ENCODE measurements at regions not wholly inside any gene's neighbourhood (a gene's known extent, or its start where the extent isn't known, plus 50 kb on each side); places are given as distances from the start of the nearest gene placed in this dataset.

DNA sequence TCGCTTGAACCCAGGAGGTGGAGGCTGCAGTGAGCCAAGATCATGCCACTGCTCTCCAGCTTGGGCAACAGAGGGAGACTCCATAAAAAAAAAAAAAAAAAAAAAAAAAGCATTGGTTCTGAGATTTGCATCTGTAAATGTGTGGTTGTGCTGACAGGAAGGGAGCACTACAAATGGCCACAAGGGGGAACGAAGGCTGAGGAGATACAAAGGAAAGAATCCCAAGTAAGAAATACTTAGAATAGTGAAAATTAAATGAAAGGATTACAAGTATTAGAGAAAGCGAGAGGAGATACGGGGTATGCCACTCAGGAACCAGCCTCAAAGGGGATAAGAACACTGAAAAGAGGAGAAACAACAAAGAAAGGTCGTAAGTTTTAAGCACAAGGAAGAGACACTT, 284.9 kb downstream of the KLF12 start:
- Mint-ChIP-seq H3K27me3 (ENCODE audit: low read depth) (no peaks in the 10 kb centered on the region), H3K27ac (peak overlapping the region in 2 of 3 experiments; percentile 36 to 37), H3K4me1 (peaks cover 12% of the 10 kb centered on the region), H3K4me3 (no peak overlapping the region), H3K9me3 (no peaks in the 10 kb centered on the region), H3K36me3 (ENCODE audit: low read depth) (peaks cover 21% of the 10 kb centered on the region)
- TF ChIP-seq, protein P1, sequence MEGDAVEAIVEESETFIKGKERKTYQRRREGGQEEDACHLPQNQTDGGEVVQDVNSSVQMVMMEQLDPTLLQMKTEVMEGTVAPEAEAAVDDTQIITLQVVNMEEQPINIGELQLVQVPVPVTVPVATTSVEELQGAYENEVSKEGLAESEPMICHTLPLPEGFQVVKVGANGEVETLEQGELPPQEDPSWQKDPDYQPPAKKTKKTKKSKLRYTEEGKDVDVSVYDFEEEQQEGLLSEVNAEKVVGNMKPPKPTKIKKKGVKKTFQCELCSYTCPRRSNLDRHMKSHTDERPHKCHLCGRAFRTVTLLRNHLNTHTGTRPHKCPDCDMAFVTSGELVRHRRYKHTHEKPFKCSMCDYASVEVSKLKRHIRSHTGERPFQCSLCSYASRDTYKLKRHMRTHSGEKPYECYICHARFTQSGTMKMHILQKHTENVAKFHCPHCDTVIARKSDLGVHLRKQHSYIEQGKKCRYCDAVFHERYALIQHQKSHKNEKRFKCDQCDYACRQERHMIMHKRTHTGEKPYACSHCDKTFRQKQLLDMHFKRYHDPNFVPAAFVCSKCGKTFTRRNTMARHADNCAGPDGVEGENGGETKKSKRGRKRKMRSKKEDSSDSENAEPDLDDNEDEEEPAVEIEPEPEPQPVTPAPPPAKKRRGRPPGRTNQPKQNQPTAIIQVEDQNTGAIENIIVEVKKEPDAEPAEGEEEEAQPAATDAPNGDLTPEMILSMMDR (IDR thresholded peaks at IDR 0.05; ENCODE audit: unreplicated experiment in 3 of 3), result peak; percentile 20 to 45 (median 27)

DNA sequence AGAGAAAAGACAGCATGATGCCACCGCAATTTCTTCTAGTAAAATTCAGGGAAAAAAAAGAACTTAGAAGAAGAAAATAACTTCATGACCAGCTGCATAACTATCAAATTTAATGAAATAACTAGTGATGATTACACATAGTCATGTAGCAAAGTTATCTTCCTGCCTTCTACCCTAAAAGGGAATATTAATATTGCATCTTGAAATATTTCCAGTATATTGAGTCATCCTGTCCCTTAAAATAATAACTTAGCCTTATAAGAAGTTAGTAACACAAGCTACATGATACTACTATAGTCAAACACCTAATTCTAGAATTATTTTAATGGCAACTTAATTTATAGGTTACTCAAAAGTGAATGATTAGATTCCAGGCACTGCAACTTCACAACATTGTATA, 289.2 kb downstream of the KLF12 start:
- Mint-ChIP-seq H3K4me3 (no peak overlapping the region), H3K4me1 (peaks cover 4% of the 10 kb centered on the region)
- TF ChIP-seq, protein P1 (IDR thresholded peaks at IDR 0.05; ENCODE audit: unreplicated experiment in 3 of 3), result no peak

GRCh38 chr13:73842626-73843025, 291.6 kb downstream of the KLF12 start:
- Mint-ChIP-seq H3K27ac (no peak overlapping the region), H3K4me3 (no peak overlapping the region), H3K27me3 (ENCODE audit: low read depth) (no peaks in the 10 kb centered on the region), H3K9me3 (no peaks in the 10 kb centered on the region), H3K4me1 (no peaks in the 10 kb centered on the region), H3K36me3 (ENCODE audit: low read depth) (peaks cover 16% of the 10 kb centered on the region)
- TF ChIP-seq, protein P1 (IDR thresholded peaks at IDR 0.05; ENCODE audit: unreplicated experiment in 3 of 3), result no peak

More for the DNA sequence above, 289.2 kb downstream of the KLF12 start:
- Mint-ChIP-seq H3K9me3 (no peaks in the 10 kb centered on the region), H3K27me3 (ENCODE audit: low read depth) (no peaks in the 10 kb centered on the region), H3K27ac (no peak overlapping the region), H3K36me3 (ENCODE audit: low read depth) (peaks cover 16% of the 10 kb centered on the region)

- TF ChIP-seq, protein P1 (IDR thresholded peaks at IDR 0.05; ENCODE audit: unreplicated experiment in 3 of 3), result no peak
- H3K4me3 Mint-ChIP-seq, result no peak overlapping the region
- no peaks in the 10 kb centered on the region for H3K9me3 Mint-ChIP-seq
- peak overlapping the region in 1 of 3 experiments; percentile 15 for H3K27ac Mint-ChIP-seq
- H3K4me1 Mint-ChIP-seq, result no peaks in the 10 kb centered on the region
- H3K36me3 Mint-ChIP-seq (ENCODE audit: low read depth), result peaks cover 16% of the 10 kb centered on the region
- no peaks in the 10 kb centered on the region for H3K27me3 Mint-ChIP-seq (ENCODE audit: low read depth)
Measured at GRCh38 chr13:73842184-73842583, 292.0 kb downstream of the KLF12 start.

GRCh38 chr13:73837147-73837546, 297.1 kb downstream of the KLF12 start:
- Mint-ChIP-seq H3K27ac (peak overlapping the region in 1 of 3 experiments; percentile 17), H3K36me3 (ENCODE audit: low read depth) (peaks cover 3% of the 10 kb centered on the region), H3K9me3 (no peaks in the 10 kb centered on the region), H3K4me1 (peaks cover 17% of the 10 kb centered on the region), H3K4me3 (no peak overlapping the region), H3K27me3 (ENCODE audit: low read depth) (no peaks in the 10 kb centered on the region)
- TF ChIP-seq, protein P1 (IDR thresholded peaks at IDR 0.05; ENCODE audit: unreplicated experiment in 3 of 3), result no peak

GRCh38 chr13:73835138-73835721, 299.0 kb downstream of the KLF12 start:
- H3K27ac Mint-ChIP-seq, result no peak overlapping the region
- H3K27me3 Mint-ChIP-seq (ENCODE audit: low read depth), result no peaks in the 10 kb centered on the region
- TF ChIP-seq, protein P1 (IDR thresholded peaks at IDR 0.05; ENCODE audit: unreplicated experiment in 3 of 3), result peak; percentile 52 to 69 (median 58)
- H3K4me3 Mint-ChIP-seq, result no peak overlapping the region
- H3K36me3 Mint-ChIP-seq (ENCODE audit: low read depth), result no peaks in the 10 kb centered on the region
- no peaks in the 10 kb centered on the region for H3K9me3 Mint-ChIP-seq
- peaks cover 21% of the 10 kb centered on the region for H3K4me1 Mint-ChIP-seq

Measured in nephron (organoid).